ENCODE measurements at regions not wholly inside any gene's neighbourhood (a gene's known extent, or its start where the extent isn't known, plus 50 kb on each side); places are given as distances from the start of the nearest gene placed in this dataset.
A peak's percentile ranks its signal among the peaks of the same experiment; 100 is the strongest.

- Histone ChIP-seq H2AFZ (ENCODE audit: low read length) (no peak overlapping the region), H3K9me2 (replicated peaks; ENCODE audit: low read length) (no peaks in the 10 kb centered on the region), H4K20me1 (ENCODE audit: low read length) (no peaks in the 10 kb centered on the region), H3K4me2 (ENCODE audit: low read length) (no peak overlapping the region), H3K9me3 (ENCODE audit: low read length) (no peaks in the 10 kb centered on the region), H3K27me3 (ENCODE audit: low read length) (no peaks in the 10 kb centered on the region), H3K4me3 (ENCODE audit: low read length) (no peak overlapping the region), H3K4me1 (ENCODE audit: insufficient read depth, low read length) (no peaks in the 10 kb centered on the region; the same call in 1 of the 2 replicates), H3K36me3 (ENCODE audit: low read depth, low read length) (no peaks in the 10 kb centered on the region), H3K9ac (ENCODE audit: low read length) (no peak overlapping the region), H3K79me2 (ENCODE audit: low read length) (no peaks in the 10 kb centered on the region), H3K27ac (ENCODE audit: low read length) (no peak overlapping the region), H3F3A (ENCODE audit: low read length, unreplicated experiment) (no peaks in the 10 kb centered on the region)
- ATAC-seq (no peak), DNase-seq (no peak)
- POLR2A ChIA-PET (ENCODE audit: unreplicated experiment), result no interaction called here
- no TSS peak for BruUV-seq (replicated peaks)
- intact Hi-C loops (cut with micrococcal nuclease), result no loop called here
- CTCF ChIA-PET, result no interaction called here
- TF ChIP-seq EZH2phosphoT487 (IDR thresholded peaks at IDR 0.05; ENCODE audit: borderline replicate concordance, low read length) (no peak), CTCF (conservative IDR thresholded peaks at IDR 0.05; ENCODE audit: low read depth, low read length) (no peak), EZH2 (IDR thresholded peaks at IDR 0.05; ENCODE audit: low read length, unreplicated experiment) (no peak)
Measured at GRCh38 chr6:21529431-21529830, 64.1 kb upstream of the SOX4 start.

- ATAC-seq (no peak), DNase-seq (no peak)
- no peaks in the 10 kb centered on the region for H4K20me1 ChIP-seq (ENCODE audit: low read length)
- no peaks in the 10 kb centered on the region for H3K27me3 ChIP-seq (ENCODE audit: low read length)
- no peak overlapping the region for H3K4me3 ChIP-seq (ENCODE audit: low read length)
- no peaks in the 10 kb centered on the region for H3K9me3 ChIP-seq (ENCODE audit: low read length)
- no peaks in the 10 kb centered on the region for H3K9me2 ChIP-seq (replicated peaks; ENCODE audit: low read length)
- POLR2A ChIA-PET (ENCODE audit: unreplicated experiment), result interaction anchor here (0.5 kb wide), 1 partner anchor 987 kb away, joined by 3 read pairs; no protein-coding TSS in a partner anchor
- H3K36me3 ChIP-seq (ENCODE audit: low read depth, low read length), result no peaks in the 10 kb centered on the region
- TF ChIP-seq EZH2 (IDR thresholded peaks at IDR 0.05; ENCODE audit: low read length, unreplicated experiment) (no peak), EZH2phosphoT487 (IDR thresholded peaks at IDR 0.05; ENCODE audit: borderline replicate concordance, low read length) (no peak), CTCF (conservative IDR thresholded peaks at IDR 0.05; ENCODE audit: low read depth, low read length) (no peak)
- H3K79me2 ChIP-seq (ENCODE audit: low read length), result no peaks in the 10 kb centered on the region
- H2AFZ ChIP-seq (ENCODE audit: low read length), result no peak overlapping the region
- H3F3A ChIP-seq (ENCODE audit: low read length, unreplicated experiment), result no peaks in the 10 kb centered on the region
- no peak overlapping the region for H3K4me2 ChIP-seq (ENCODE audit: low read length)
- no peaks in the 10 kb centered on the region; the same call in 1 of the 2 replicates for H3K4me1 ChIP-seq (ENCODE audit: insufficient read depth, low read length)
- BruUV-seq (replicated peaks), result no TSS peak
- H3K27ac ChIP-seq (ENCODE audit: low read length), result no peak overlapping the region
- CTCF ChIA-PET, result no interaction called here
- intact Hi-C loops (cut with micrococcal nuclease), result no loop called here
- no peak overlapping the region for H3K9ac ChIP-seq (ENCODE audit: low read length)
Measured at GRCh38 chr6:21531393-21531792, 62.2 kb upstream of the SOX4 start.

GRCh38 chr6:21533678-21534077 is 59.9 kb upstream of the SOX4 start:
- H4K20me1 ChIP-seq (ENCODE audit: low read length), result no peaks in the 10 kb centered on the region
- no peak overlapping the region for H3K4me3 ChIP-seq (ENCODE audit: low read length)
- no TSS peak for BruUV-seq (replicated peaks)
- H3K9ac ChIP-seq (ENCODE audit: low read length), result no peak overlapping the region
- intact Hi-C loops (cut with micrococcal nuclease), result no loop called here
- no peak overlapping the region for H3K4me2 ChIP-seq (ENCODE audit: low read length)
- peaks cover 7% of the 10 kb centered on the region; the same call in 1 of the 2 replicates for H3K4me1 ChIP-seq (ENCODE audit: insufficient read depth, low read length)
- H3K27me3 ChIP-seq (ENCODE audit: low read length), result no peaks in the 10 kb centered on the region
- no peaks in the 10 kb centered on the region for H3K9me2 ChIP-seq (replicated peaks; ENCODE audit: low read length)
- DNase-seq (peak; percentile 27), ATAC-seq (peak; percentile 31; the same call in 1 of the 2 replicates)
- no peak overlapping the region for H2AFZ ChIP-seq (ENCODE audit: low read length)
- TF ChIP-seq EZH2 (IDR thresholded peaks at IDR 0.05; ENCODE audit: low read length, unreplicated experiment) (no peak), EZH2phosphoT487 (IDR thresholded peaks at IDR 0.05; ENCODE audit: borderline replicate concordance, low read length) (no peak), CTCF (conservative IDR thresholded peaks at IDR 0.05; ENCODE audit: low read depth, low read length) (no peak)
- no peak overlapping the region for H3K27ac ChIP-seq (ENCODE audit: low read length)
- ChIA-PET CTCF (no interaction called here), POLR2A (ENCODE audit: unreplicated experiment) (no interaction called here)
- H3F3A ChIP-seq (ENCODE audit: low read length, unreplicated experiment), result no peaks in the 10 kb centered on the region
- no peaks in the 10 kb centered on the region for H3K79me2 ChIP-seq (ENCODE audit: low read length)
- no peaks in the 10 kb centered on the region for H3K9me3 ChIP-seq (ENCODE audit: low read length)
- no peaks in the 10 kb centered on the region for H3K36me3 ChIP-seq (ENCODE audit: low read depth, low read length)
